GM20000 (cell line): ENCODE measurements at regions not wholly inside any gene's neighbourhood (a gene's known extent, or its start where the extent isn't known, plus 50 kb on each side); places are given as distances from the start of the nearest gene placed in this dataset.

Source experiments
- DNase-seq: peaks from one replicate; pipeline ENCODE4 v3.0.0; 2012; ENCODE audit warnings: low spot score
- CTCF ChIP-seq: IDR thresholded peaks from 2 replicates; pipeline ENCODE4 v1.5.1; 2012; ENCODE audit warnings: mild to moderate bottlenecking, control low read depth; ENCODE audit errors: extremely low read depth, missing control alignments

GRCh38 chr13:44169018-44169911 lies 204.4 kb upstream of the SERP2 start:
- DNase-seq: no peak
- no peak for TF ChIP-seq CTCF

- DNase-seq: no peak
These were observed 202.9 kb upstream of the SERP2 start for GRCh38 chr13:44170731-44171130.

GRCh38 chr13:44171156-44171555 lies 202.5 kb upstream of the SERP2 start:
- TF ChIP-seq CTCF: no peak
- no peak for DNase-seq

More at GRCh38 chr13:44170731-44171130, 202.9 kb upstream of the SERP2 start:
- no peak for TF ChIP-seq CTCF

- DNase-seq: no peak
- no peak for TF ChIP-seq CTCF
These were observed 201.8 kb upstream of the SERP2 start for GRCh38 chr13:44171861-44172260.

- TF ChIP-seq CTCF: no peak
- DNase-seq: no peak
These were observed 201.3 kb upstream of the SERP2 start for GRCh38 chr13:44172281-44172810.

GRCh38 chr13:44174769-44175425 lies 198.7 kb upstream of the SERP2 start:
- DNase-seq: no peak
- no peak for TF ChIP-seq CTCF

GRCh38 chr13:44176173-44176572 lies 197.5 kb upstream of the SERP2 start:
- TF ChIP-seq CTCF: no peak
- no peak for DNase-seq
